ENCODE measurements at regions not wholly inside any gene's neighbourhood (a gene's known extent, or its start where the extent isn't known, plus 50 kb on each side); places are given as distances from the start of the nearest gene placed in this dataset.
"Not testable (repeated sequence)": the region's sequence is repeated elsewhere in the genome, so short reads cannot be mapped to it uniquely, and the experiment has no call there.

DNA sequence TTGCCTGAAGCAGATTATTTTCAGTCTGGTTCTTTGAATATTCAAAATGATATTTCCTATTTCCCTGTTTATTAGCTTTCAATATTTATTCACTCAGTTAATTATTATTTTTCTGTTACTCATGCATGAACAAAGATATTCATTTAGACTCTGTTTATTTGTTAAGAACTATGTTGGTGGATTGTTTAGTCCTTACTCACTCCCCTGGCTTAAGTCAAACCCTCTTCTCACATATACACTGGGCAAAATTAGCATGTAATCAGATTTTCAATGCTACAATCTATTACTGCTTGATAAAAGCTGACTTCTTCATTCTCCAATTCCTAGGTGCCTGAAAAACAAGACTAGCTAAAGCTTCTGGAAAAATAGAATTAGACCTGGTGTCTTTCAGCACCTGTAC lies 335.8 kb downstream of the FAT4 start:
- H3K27ac Mint-ChIP-seq: no peak overlapping the region
- H3K4me1 Mint-ChIP-seq: peaks cover 7% of the 10 kb centered on the region; the same call in 1 of the 2 replicates
- H3K27me3 Mint-ChIP-seq (ENCODE audit: low read depth): no peaks in the 10 kb centered on the region
- ATAC-seq: no peak
- H3K4me3 Mint-ChIP-seq: no peak overlapping the region
- H3K36me3 Mint-ChIP-seq: peaks cover 25% of the 10 kb centered on the region
- TF ChIP-seq GTF2I (CRISPR knock-in tag; conservative IDR thresholded peaks at IDR 0.05): no peak
- TF ChIP-seq MYBL2 (CRISPR knock-in tag; IDR thresholded peaks at IDR 0.05): no peak
- TF ChIP-seq, protein P1, sequence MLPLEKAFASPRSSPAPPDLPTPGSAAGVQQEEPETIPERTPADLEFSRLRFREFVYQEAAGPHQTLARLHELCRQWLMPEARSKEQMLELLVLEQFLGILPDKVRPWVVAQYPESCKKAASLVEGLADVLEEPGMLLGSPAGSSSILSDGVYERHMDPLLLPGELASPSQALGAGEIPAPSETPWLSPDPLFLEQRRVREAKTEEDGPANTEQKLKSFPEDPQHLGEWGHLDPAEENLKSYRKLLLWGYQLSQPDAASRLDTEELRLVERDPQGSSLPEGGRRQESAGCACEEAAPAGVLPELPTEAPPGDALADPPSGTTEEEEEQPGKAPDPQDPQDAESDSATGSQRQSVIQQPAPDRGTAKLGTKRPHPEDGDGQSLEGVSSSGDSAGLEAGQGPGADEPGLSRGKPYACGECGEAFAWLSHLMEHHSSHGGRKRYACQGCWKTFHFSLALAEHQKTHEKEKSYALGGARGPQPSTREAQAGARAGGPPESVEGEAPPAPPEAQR (CRISPR knock-in tag; IDR thresholded peaks at IDR 0.05): no peak
- TF ChIP-seq, protein P2, sequence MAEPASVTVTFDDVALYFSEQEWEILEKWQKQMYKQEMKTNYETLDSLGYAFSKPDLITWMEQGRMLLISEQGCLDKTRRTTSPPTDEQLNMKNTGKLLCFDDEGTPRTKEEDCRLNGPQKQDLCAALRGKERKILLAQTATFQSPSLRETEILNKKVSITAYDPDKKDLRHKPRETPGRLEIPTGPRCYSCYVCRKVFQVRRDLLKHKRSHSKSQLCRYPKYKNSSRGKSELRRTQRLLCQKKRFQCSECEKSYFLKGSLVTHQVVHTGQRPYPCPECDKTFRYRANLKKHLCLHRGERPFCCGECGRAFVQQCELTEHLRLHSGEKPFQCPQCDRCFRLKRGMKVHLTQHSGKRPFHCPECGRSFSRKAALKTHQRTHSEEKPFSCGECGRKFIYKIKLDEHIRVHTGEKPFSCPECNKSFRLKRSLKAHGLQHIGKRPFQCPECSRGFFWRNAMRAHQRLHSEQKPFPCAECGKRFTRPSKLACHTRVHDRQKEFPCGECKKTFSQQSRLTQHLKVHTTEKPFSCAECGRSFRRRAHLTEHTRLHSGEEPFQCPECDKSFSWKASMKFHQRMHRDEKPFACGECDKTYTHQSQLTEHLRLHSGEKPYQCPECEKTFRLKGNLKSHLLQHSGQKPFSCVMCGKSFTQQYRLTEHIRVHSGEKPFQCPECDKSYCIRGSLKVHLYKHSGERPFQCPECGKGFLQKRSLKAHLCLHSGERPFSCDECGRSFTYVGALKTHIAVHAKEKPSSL (CRISPR knock-in tag; conservative IDR thresholded peaks at IDR 0.05): no peak
- TF ChIP-seq TEAD4 (CRISPR knock-in tag; IDR thresholded peaks at IDR 0.05): no peak
- no peak for TF ChIP-seq ETV6 (CRISPR knock-in tag; IDR thresholded peaks at IDR 0.05)
- TF ChIP-seq FOXJ3 (CRISPR knock-in tag; IDR thresholded peaks at IDR 0.05; ENCODE audit: borderline replicate concordance): no peak
- TF ChIP-seq TCF7 (CRISPR knock-in tag; IDR thresholded peaks at IDR 0.05; ENCODE audit: low read depth): no peak
- TF ChIP-seq GRHL2 (CRISPR knock-in tag; IDR thresholded peaks at IDR 0.05; ENCODE audit: insufficient replicate concordance, severe bottlenecking): no peak
- TF ChIP-seq ZNF138 (CRISPR knock-in tag; conservative IDR thresholded peaks at IDR 0.05): no peak
- TF ChIP-seq, protein P3, sequence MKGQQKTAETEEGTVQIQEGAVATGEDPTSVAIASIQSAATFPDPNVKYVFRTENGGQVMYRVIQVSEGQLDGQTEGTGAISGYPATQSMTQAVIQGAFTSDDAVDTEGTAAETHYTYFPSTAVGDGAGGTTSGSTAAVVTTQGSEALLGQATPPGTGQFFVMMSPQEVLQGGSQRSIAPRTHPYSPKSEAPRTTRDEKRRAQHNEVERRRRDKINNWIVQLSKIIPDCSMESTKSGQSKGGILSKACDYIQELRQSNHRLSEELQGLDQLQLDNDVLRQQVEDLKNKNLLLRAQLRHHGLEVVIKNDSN (CRISPR knock-in tag; IDR thresholded peaks at IDR 0.05): no peak
- TF ChIP-seq, protein P4, sequence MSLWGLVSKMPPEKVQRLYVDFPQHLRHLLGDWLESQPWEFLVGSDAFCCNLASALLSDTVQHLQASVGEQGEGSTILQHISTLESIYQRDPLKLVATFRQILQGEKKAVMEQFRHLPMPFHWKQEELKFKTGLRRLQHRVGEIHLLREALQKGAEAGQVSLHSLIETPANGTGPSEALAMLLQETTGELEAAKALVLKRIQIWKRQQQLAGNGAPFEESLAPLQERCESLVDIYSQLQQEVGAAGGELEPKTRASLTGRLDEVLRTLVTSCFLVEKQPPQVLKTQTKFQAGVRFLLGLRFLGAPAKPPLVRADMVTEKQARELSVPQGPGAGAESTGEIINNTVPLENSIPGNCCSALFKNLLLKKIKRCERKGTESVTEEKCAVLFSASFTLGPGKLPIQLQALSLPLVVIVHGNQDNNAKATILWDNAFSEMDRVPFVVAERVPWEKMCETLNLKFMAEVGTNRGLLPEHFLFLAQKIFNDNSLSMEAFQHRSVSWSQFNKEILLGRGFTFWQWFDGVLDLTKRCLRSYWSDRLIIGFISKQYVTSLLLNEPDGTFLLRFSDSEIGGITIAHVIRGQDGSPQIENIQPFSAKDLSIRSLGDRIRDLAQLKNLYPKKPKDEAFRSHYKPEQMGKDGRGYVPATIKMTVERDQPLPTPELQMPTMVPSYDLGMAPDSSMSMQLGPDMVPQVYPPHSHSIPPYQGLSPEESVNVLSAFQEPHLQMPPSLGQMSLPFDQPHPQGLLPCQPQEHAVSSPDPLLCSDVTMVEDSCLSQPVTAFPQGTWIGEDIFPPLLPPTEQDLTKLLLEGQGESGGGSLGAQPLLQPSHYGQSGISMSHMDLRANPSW (CRISPR knock-in tag; conservative IDR thresholded peaks at IDR 0.05; ENCODE audit: low read depth): no peak
- no peak for TF ChIP-seq CREM (CRISPR knock-in tag; IDR thresholded peaks at IDR 0.05)
- no peak for TF ChIP-seq SMAD4 (CRISPR knock-in tag; IDR thresholded peaks at IDR 0.05)
- TF ChIP-seq, protein P5, sequence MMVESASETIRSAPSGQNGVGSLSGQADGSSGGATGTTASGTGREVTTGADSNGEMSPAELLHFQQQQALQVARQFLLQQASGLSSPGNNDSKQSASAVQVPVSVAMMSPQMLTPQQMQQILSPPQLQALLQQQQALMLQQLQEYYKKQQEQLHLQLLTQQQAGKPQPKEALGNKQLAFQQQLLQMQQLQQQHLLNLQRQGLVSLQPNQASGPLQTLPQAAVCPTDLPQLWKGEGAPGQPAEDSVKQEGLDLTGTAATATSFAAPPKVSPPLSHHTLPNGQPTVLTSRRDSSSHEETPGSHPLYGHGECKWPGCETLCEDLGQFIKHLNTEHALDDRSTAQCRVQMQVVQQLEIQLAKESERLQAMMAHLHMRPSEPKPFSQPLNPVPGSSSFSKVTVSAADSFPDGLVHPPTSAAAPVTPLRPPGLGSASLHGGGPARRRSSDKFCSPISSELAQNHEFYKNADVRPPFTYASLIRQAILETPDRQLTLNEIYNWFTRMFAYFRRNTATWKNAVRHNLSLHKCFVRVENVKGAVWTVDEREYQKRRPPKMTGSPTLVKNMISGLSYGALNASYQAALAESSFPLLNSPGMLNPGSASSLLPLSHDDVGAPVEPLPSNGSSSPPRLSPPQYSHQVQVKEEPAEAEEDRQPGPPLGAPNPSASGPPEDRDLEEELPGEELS (CRISPR knock-in tag; IDR thresholded peaks at IDR 0.05): no peak
- DNase-seq (ENCODE audit: low spot score): no peak
- ChIA-PET CTCF (no interaction called here), POLR2A (no interaction called here)
- H3K9me3 Mint-ChIP-seq: peaks cover 29% of the 10 kb centered on the region

DNA sequence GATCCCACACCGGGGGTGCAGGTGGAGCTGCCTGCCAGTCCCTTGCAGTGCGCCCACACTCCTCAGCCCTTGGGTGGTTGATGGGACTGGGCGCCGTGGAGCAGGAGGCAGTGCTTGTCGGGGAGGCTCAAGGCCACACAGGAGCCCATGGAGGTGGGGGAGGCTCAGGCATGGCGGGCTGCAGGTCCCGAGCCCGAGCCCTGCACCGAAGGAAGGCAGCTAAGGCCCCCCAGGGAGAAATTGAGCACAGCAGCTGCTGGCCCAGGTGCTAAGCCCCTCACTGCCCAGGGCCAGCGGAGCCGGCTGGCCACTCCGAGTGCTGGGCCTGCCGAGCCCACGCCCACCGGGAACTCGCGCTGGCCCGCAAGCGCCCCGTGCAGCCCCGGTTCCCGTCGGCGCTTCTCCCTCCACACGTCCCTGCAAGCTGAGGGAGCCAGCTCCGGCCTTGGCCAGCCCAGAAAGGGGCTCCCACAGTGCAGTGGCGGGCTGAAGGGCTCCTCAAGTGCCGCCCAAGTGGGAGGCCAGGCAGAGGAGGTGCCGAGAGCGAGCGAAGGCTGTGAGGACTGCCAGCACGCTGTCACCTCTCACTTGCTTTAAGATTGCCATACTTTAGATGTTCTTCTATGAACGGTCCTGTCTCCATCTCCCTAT lies 337.1 kb downstream of the FAT4 start:
- H3K27me3 Mint-ChIP-seq (ENCODE audit: low read depth); H3K4me3 Mint-ChIP-seq; H3K27ac Mint-ChIP-seq; DNase-seq (ENCODE audit: low spot score); POLR2A ChIA-PET; ATAC-seq; CTCF ChIA-PET; H3K4me1 Mint-ChIP-seq: not testable (repeated sequence)
- Mint-ChIP-seq H3K9me3 (peaks cover 22% of the 10 kb centered on the region), H3K36me3 (peaks cover 19% of the 10 kb centered on the region)
